Right atrium auricular region (tissue), 2 donors: ENCODE measurements at regions not wholly inside any gene's neighbourhood (a gene's known extent, or its start where the extent isn't known, plus 50 kb on each side); places are given as distances from the start of the nearest gene placed in this dataset.

Experiments
- DNase-seq: peaks from one replicate; pipeline ENCODE4 v3.0.0-alpha.2; 2019; ENCODE audit warnings: low spot score
- H3K27ac ChIP-seq, 2 donors: fragments of 200-600 bp; sonication (generic); 1 replicate in 1 of 2; 2 replicates in 1 of 2; pipeline ENCODE4 v1.5.1; 2016 to 2019
- H3K27me3 ChIP-seq, 2 donors: fragments of 200-600 bp; sonication (generic); one replicate each; pipeline versions ENCODE4 v1.5.1 to v1.6.0; 2017 to 2019
- H3K36me3 ChIP-seq: fragments of 200-600 bp; sonication (generic); one replicate; pipeline ENCODE4 v1.5.1; 2016
- H3K4me1 ChIP-seq, 2 donors: fragments of 200-600 bp; sonication (generic); one replicate each; pipeline versions ENCODE4 v1.5.1 to v1.6.0; 2017 to 2019
- H3K4me3 ChIP-seq, 2 donors: fragments of 200-600 bp; sonication (generic); 1 replicate in 1 of 2; 2 replicates in 1 of 2; pipeline ENCODE4 v1.5.1; 2017 to 2019; ENCODE audit warnings: mild to moderate bottlenecking in 1 of 2, moderate library complexity in 1 of 2
- H3K9me3 ChIP-seq, 2 donors: fragments of 200-600 bp; sonication (generic); one replicate each; pipeline ENCODE4 v1.5.1; 2019
- TF ChIP-seq, protein P1 (sequence below), 2 donors: fragments of 200-600 bp; sonication (generic); IDR thresholded peaks; one replicate each; pipeline ENCODE4 v1.5.1; 2019; ENCODE audit warnings: antibody characterized with exemption in 2 of 2

DNA sequence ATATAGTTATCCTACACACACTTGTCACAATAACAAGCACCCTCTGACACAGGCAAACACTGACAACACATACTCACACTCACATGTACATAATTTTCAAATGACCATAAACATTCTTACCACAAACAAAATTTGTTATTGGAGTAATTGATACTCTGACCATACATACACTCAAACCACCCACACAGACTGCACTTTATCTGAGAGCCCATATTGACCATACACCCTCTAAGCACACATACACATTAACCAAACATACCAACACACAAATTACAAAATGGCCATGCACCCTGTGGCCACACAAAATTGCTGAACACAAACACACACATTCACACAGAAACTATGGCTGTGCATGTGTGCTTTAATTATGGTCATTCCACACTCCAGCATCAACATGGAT is 79.1 kb upstream of the FAM120A start:
- no peak for DNase-seq
- H3K4me3 ChIP-seq = no peak overlapping the region
- H3K36me3 ChIP-seq = no peaks in the 10 kb centered on the region
- H3K27ac ChIP-seq = no peak overlapping the region
- H3K27me3 ChIP-seq = no peaks in the 10 kb centered on the region
- TF ChIP-seq, protein P1, sequence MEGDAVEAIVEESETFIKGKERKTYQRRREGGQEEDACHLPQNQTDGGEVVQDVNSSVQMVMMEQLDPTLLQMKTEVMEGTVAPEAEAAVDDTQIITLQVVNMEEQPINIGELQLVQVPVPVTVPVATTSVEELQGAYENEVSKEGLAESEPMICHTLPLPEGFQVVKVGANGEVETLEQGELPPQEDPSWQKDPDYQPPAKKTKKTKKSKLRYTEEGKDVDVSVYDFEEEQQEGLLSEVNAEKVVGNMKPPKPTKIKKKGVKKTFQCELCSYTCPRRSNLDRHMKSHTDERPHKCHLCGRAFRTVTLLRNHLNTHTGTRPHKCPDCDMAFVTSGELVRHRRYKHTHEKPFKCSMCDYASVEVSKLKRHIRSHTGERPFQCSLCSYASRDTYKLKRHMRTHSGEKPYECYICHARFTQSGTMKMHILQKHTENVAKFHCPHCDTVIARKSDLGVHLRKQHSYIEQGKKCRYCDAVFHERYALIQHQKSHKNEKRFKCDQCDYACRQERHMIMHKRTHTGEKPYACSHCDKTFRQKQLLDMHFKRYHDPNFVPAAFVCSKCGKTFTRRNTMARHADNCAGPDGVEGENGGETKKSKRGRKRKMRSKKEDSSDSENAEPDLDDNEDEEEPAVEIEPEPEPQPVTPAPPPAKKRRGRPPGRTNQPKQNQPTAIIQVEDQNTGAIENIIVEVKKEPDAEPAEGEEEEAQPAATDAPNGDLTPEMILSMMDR (IDR thresholded peaks at IDR 0.05) = no peak
- no peaks in the 10 kb centered on the region for H3K4me1 ChIP-seq
- H3K9me3 ChIP-seq = no peaks in the 10 kb centered on the region

DNA sequence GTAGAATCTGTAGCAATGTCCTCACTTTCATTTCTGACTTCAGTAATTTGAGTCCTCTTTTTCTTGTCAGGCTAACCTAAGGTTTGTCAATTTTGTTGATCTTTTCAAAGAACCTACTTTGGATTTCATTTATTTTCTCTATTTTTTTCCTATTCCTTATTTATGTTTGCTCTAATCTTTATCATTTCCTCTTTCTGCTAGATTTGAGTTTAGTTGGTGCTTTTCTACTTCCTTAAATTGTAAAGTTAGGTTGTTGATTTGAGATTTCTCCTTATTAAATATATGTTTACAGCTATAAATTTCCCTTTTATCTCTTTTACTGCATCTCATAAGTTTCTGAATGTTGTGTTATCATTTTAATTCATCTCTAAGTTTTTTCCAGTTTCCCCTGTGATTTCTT is 75.1 kb upstream of the FAM120A start:
- no peaks in the 10 kb centered on the region for H3K4me1 ChIP-seq
- no peaks in the 10 kb centered on the region for H3K36me3 ChIP-seq
- no peak overlapping the region for H3K4me3 ChIP-seq
- TF ChIP-seq, protein P1 (IDR thresholded peaks at IDR 0.05) = no peak
- H3K27me3 ChIP-seq = no peaks in the 10 kb centered on the region
- DNase-seq = no peak
- H3K27ac ChIP-seq = no peak overlapping the region
- H3K9me3 ChIP-seq = no peaks in the 10 kb centered on the region

DNA sequence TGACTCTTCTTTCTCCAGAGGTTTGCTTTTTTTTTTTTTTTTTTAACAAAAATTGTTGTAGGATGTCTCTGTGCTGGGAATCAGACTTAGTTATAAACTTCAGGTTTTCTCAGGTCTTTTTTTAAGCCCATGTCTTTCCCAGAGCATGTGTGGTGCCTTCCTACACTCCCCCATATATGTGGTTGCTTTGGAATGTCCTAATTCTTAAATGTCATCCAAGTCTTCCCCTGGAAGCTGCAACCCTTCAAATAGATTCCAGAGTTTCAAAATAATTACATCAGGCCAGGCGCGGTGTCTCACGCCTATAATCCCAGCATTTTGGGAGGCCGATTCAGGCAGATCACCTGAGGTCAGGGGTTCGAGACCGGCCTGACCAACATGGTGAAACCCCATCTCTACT is 73.2 kb upstream of the FAM120A start:
- H3K27ac ChIP-seq = no peak overlapping the region
- TF ChIP-seq, protein P1 (IDR thresholded peaks at IDR 0.05) = no peak

DNA sequence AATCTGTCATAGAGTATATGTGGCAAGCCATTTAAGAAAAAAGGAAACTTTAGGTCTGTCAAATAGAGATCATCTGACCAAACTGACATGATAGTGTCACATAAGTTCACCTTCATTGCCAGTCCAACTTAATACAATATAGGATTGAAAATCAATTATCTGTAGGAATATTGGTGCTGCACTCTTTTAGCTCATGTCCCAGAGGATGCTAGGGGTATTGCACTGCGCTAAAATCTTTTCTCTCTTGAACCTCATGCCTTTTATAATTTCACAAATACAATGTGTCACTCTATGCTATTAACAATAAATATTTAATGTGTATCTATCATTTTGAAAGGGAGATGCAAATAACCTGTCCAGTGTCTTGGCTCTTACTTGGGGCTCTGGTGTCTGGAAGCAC is 72.4 kb upstream of the FAM120A start:
- Histone ChIP-seq H3K36me3 (no peaks in the 10 kb centered on the region), H3K4me3 (no peak overlapping the region), H3K27ac (no peak overlapping the region), H3K9me3 (no peaks in the 10 kb centered on the region), H3K4me1 (no peaks in the 10 kb centered on the region), H3K27me3 (no peaks in the 10 kb centered on the region)
- no peak for DNase-seq
- TF ChIP-seq, protein P1 (IDR thresholded peaks at IDR 0.05) = peak in 1 of 2 donors; percentile 12

More for the DNA sequence above, 73.2 kb upstream of the FAM120A start:
- no peaks in the 10 kb centered on the region for H3K4me1 ChIP-seq
- no peaks in the 10 kb centered on the region for H3K36me3 ChIP-seq
- no peaks in the 10 kb centered on the region for H3K27me3 ChIP-seq
- no peak overlapping the region for H3K4me3 ChIP-seq
- DNase-seq = no peak
- no peaks in the 10 kb centered on the region for H3K9me3 ChIP-seq

DNA sequence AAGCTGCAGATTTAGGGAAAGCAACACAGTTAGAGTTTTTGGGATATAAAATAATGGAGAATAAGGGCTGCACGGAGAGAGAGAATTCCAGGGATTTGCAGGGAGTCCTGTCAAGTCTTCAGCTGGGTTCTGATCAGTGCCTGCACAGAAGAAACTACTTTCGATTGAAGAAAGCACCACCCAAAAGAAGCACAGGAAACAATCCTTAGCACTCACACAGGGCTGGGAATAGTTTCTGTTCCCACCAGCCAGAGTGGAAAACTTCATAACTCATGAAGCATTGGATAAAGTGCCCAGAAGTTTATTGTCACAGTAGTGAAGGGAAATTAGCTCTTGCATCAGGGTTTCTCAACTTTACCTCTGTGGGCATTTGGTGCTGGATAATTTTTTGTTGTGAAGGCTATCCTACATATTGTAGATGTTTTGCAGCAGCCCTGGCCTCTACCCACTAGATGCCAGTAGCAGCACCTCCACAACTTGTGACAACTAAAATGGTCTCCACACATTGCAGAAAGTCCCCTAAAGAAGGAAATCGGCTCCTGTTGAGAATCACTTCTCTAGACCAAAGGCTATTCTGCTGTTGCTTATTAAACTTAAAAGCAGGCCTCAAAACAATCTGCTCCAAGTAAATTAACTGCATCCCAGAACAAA is 71.0 kb upstream of the FAM120A start:
- TF ChIP-seq, protein P1 (IDR thresholded peaks at IDR 0.05) = peak in 1 of 2 donors; percentile 13
- Histone ChIP-seq H3K4me3 (no peak overlapping the region), H3K9me3 (no peaks in the 10 kb centered on the region), H3K36me3 (no peaks in the 10 kb centered on the region), H3K27ac (no peak overlapping the region), H3K27me3 (no peaks in the 10 kb centered on the region), H3K4me1 (no peaks in the 10 kb centered on the region)
- DNase-seq = no peak

DNA sequence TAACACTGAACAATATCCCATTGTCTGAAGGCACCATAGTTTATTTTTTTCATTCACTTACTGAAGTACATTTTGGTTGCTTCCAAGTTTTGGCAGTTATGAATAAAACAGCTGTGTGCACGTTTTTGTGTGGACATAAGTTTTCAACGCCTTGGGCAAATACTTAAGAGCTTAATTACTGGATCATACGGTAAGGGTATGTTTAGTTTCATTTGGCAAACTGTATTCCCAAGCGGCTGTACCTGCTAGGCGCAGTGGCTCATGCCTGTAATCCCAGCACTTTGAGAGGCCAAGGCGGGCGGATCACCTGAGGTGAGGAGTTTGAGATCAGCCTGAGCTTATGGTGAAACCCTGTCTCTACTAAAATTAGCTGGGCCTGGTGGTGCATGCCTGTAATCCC is 63.7 kb upstream of the FAM120A start:
- Histone ChIP-seq H3K4me1 (no peaks in the 10 kb centered on the region), H3K27me3 (no peaks in the 10 kb centered on the region), H3K36me3 (no peaks in the 10 kb centered on the region), H3K4me3 (no peak overlapping the region), H3K27ac (no peak overlapping the region), H3K9me3 (no peaks in the 10 kb centered on the region)
- TF ChIP-seq, protein P1 (IDR thresholded peaks at IDR 0.05) = no peak
- DNase-seq = no peak
